ENCODE measurements at regions not wholly inside any gene's neighbourhood (a gene's known extent, or its start where the extent isn't known, plus 50 kb on each side); places are given as distances from the start of the nearest gene placed in this dataset.
"Not testable (repeated sequence)": the region's sequence is repeated elsewhere in the genome, so short reads cannot be mapped to it uniquely, and the experiment has no call there.

GRCh38 chr3:177838766-177839350 is 641.6 kb upstream of the TBL1XR1 start:
- peak; percentile 27 for DNase-seq (ENCODE audit: low read depth)

GRCh38 chr3:177842302-177842701 is 645.0 kb upstream of the TBL1XR1 start:
- DNase-seq (ENCODE audit: low read depth): no peak

GRCh38 chr3:177842743-177843734 is 645.8 kb upstream of the TBL1XR1 start:
- DNase-seq (ENCODE audit: low read depth): no peak

- no peak for DNase-seq (ENCODE audit: low read depth)
Observed at GRCh38 chr3:177852001-177852807, 654.9 kb upstream of the TBL1XR1 start.

- DNase-seq (ENCODE audit: low read depth): no peak
Observed at GRCh38 chr3:177855021-177855420, 657.7 kb upstream of the TBL1XR1 start.

GRCh38 chr3:177860184-177860583 is 662.9 kb upstream of the TBL1XR1 start:
- DNase-seq (ENCODE audit: low read depth): no peak

GRCh38 chr3:177862962-177863491 is 665.7 kb upstream of the TBL1XR1 start:
- no peak for DNase-seq (ENCODE audit: low read depth)

GRCh38 chr3:177871267-177871666 is 665.0 kb upstream of the KCNMB2 start:
- DNase-seq (ENCODE audit: low read depth): not testable (repeated sequence)

GRCh38 chr3:177878192-177878591 is 658.0 kb upstream of the KCNMB2 start:
- DNase-seq (ENCODE audit: low read depth): no peak

- no peak for DNase-seq (ENCODE audit: low read depth)
Observed at GRCh38 chr3:177878957-177879356, 657.3 kb upstream of the KCNMB2 start.

- DNase-seq (ENCODE audit: low read depth): no peak
Observed at GRCh38 chr3:177881351-177881750, 654.9 kb upstream of the KCNMB2 start.

- no peak for DNase-seq (ENCODE audit: low read depth)
Observed at GRCh38 chr3:177882124-177882648, 654.0 kb upstream of the KCNMB2 start.

GRCh38 chr3:177883091-177883490 is 653.1 kb upstream of the KCNMB2 start:
- no peak for DNase-seq (ENCODE audit: low read depth)

GRCh38 chr3:177883957-177884356 is 652.3 kb upstream of the KCNMB2 start:
- DNase-seq (ENCODE audit: low read depth): no peak

GRCh38 chr3:177885063-177885462 is 651.2 kb upstream of the KCNMB2 start:
- DNase-seq (ENCODE audit: low read depth): no peak

GRCh38 chr3:177886501-177886900 is 649.7 kb upstream of the KCNMB2 start:
- no peak for DNase-seq (ENCODE audit: low read depth)

GRCh38 chr3:177887475-177887874 is 648.8 kb upstream of the KCNMB2 start:
- no peak for DNase-seq (ENCODE audit: low read depth)

GRCh38 chr3:177889161-177889560 is 647.1 kb upstream of the KCNMB2 start:
- no peak for DNase-seq (ENCODE audit: low read depth)

GRCh38 chr3:177889652-177890358 is 646.4 kb upstream of the KCNMB2 start:
- no peak for DNase-seq (ENCODE audit: low read depth)

GRCh38 chr3:177890359-177890683 is 645.9 kb upstream of the KCNMB2 start:
- DNase-seq (ENCODE audit: low read depth): no peak

GRCh38 chr3:177891569-177891968 is 644.7 kb upstream of the KCNMB2 start:
- DNase-seq (ENCODE audit: low read depth): not testable (repeated sequence)

Data from RPMI7951 (cell line).